HepG2 (cell line): ENCODE measurements at regions not wholly inside any gene's neighbourhood (a gene's known extent, or its start where the extent isn't known, plus 50 kb on each side); places are given as distances from the start of the nearest gene placed in this dataset.

ENCODE experiments used
- CTCF ChIP-seq: sonication (generic); formaldehyde crosslinking; IDR thresholded peaks from 2 replicates; pipeline ENCODE4 v1.5.0; 2020; ENCODE audit warnings: mild to moderate bottlenecking, missing genetic modification reagents, moderate library complexity
- FOXJ3 ChIP-seq: sonication (generic); formaldehyde crosslinking; IDR thresholded peaks from 2 replicates; pipeline ENCODE4 v1.4.0; 2020; ENCODE audit warnings: missing genetic modification reagents, mild to moderate bottlenecking, borderline replicate concordance
- HOMEZ ChIP-seq: IDR thresholded peaks from 2 replicates; pipeline ENCODE4 v1.6.1; 2016; ENCODE audit warnings: low read depth
- POLR2A ChIP-seq, 2 experiments: IDR thresholded peaks; 2 replicates each; pipeline ENCODE4 v1.6.1; 2011; ENCODE audit warnings: low read depth in 2 of 2, low read length in 2 of 2, mild to moderate bottlenecking in 1 of 2, moderate library complexity in 1 of 2; ENCODE audit not compliant: insufficient read depth in 1 of 2
- POLR2AphosphoS5 ChIP-seq: IDR thresholded peaks from 2 replicates; pipeline ENCODE4 v1.6.1; 2012; ENCODE audit warnings: low read depth, low read length
- TAF1 ChIP-seq: sonication (generic); formaldehyde crosslinking; IDR thresholded peaks from 2 replicates; pipeline ENCODE4 v1.4.0; 2020; ENCODE audit warnings: missing genetic modification reagents

- no peak for TF ChIP-seq FOXJ3 (CRISPR knock-in tag)
- TF ChIP-seq HOMEZ (CRISPR knock-in tag), result no peak
- no peak for TF ChIP-seq CTCF (CRISPR knock-in tag)
- no peak for TF ChIP-seq TAF1 (CRISPR knock-in tag)
- no peak for TF ChIP-seq POLR2AphosphoS5
- TF ChIP-seq POLR2A (IDR thresholded peaks at IDR 0.05; ENCODE audit: insufficient read depth in 1 of 2, low read depth in 2 of 2, low read length in 2 of 2), result no peak
These were observed 997.6 kb upstream of the CITED2 start for GRCh38 chr6:140372064-140372463.
